ENCODE measurements at regions not wholly inside any gene's neighbourhood (a gene's known extent, or its start where the extent isn't known, plus 50 kb on each side); places are given as distances from the start of the nearest gene placed in this dataset.
"Not testable (repeated sequence)": the region's sequence is repeated elsewhere in the genome, so short reads cannot be mapped to it uniquely, and the experiment has no call there.

DNA sequence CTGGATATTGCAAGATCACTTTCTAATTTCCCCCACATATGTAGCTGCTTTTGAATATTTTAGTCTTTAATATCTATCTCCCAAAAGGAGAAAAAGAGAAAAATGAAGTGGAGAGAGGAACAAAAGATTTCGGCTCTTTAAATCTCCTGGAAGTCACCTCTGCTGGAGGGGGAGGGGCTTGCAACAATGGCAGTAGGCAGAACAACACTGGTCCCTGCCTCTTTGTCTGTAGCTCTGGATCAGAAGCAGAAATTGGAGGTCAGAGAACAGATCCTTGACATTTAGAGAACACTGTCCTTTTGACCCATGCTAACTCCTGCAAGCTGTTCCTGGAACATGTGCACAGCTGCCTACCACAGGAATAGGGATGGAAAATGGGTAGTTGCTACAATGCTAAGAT is 86.7 kb upstream of the GPR12 start:
- no peak overlapping the region for H3K4me3 ChIP-seq
- H3K27ac ChIP-seq = no peak overlapping the region
- H2AFZ ChIP-seq = no peak overlapping the region
- no peaks in the 10 kb centered on the region for H3K9me3 ChIP-seq (ENCODE audit: low read depth)
- no peak for DNase-seq (ENCODE audit: low spot score)
- 57% methylated on average over 1 of the region's 1 CpG for WGBS (ENCODE audit: low lambda C conversion rate, missing lambda C conversion rate)
- H3K79me2 ChIP-seq = no peaks in the 10 kb centered on the region
- no peaks in the 10 kb centered on the region for H3K9me2 ChIP-seq (replicated peaks; ENCODE audit: insufficient read depth)
- peaks cover 31% of the 10 kb centered on the region for H3K27me3 ChIP-seq
- no peaks in the 10 kb centered on the region for H3K36me3 ChIP-seq (replicated peaks; ENCODE audit: insufficient read depth, low read depth)
- no peak for TF ChIP-seq EZH2 (IDR thresholded peaks at IDR 0.05; ENCODE audit: borderline replicate concordance)
- TF ChIP-seq, protein P1, sequence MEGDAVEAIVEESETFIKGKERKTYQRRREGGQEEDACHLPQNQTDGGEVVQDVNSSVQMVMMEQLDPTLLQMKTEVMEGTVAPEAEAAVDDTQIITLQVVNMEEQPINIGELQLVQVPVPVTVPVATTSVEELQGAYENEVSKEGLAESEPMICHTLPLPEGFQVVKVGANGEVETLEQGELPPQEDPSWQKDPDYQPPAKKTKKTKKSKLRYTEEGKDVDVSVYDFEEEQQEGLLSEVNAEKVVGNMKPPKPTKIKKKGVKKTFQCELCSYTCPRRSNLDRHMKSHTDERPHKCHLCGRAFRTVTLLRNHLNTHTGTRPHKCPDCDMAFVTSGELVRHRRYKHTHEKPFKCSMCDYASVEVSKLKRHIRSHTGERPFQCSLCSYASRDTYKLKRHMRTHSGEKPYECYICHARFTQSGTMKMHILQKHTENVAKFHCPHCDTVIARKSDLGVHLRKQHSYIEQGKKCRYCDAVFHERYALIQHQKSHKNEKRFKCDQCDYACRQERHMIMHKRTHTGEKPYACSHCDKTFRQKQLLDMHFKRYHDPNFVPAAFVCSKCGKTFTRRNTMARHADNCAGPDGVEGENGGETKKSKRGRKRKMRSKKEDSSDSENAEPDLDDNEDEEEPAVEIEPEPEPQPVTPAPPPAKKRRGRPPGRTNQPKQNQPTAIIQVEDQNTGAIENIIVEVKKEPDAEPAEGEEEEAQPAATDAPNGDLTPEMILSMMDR (IDR thresholded peaks at IDR 0.05; ENCODE audit: poor library complexity) = no peak
- H3K4me2 ChIP-seq = no peak overlapping the region
- no peaks in the 10 kb centered on the region for H3K4me1 ChIP-seq (ENCODE audit: insufficient read depth)
- H4K20me1 ChIP-seq (ENCODE audit: insufficient read depth, poor library complexity, severe bottlenecking) = no peaks in the 10 kb centered on the region

GRCh38 chr13:26845063-26845462 is 84.5 kb upstream of the GPR12 start:
- 87% methylated on average over 7 of the region's 7 CpGs for WGBS (ENCODE audit: low lambda C conversion rate, missing lambda C conversion rate)
- not testable (repeated sequence) for H4K20me1 ChIP-seq (ENCODE audit: insufficient read depth, poor library complexity, severe bottlenecking); H2AFZ ChIP-seq; H3K4me1 ChIP-seq (ENCODE audit: insufficient read depth); H3K79me2 ChIP-seq; H3K27ac ChIP-seq; DNase-seq (ENCODE audit: low spot score); H3K36me3 ChIP-seq (replicated peaks; ENCODE audit: insufficient read depth, low read depth); H3K4me2 ChIP-seq; H3K9me3 ChIP-seq (ENCODE audit: low read depth); H3K9me2 ChIP-seq (replicated peaks; ENCODE audit: insufficient read depth); H3K4me3 ChIP-seq
- H3K27me3 ChIP-seq = peaks cover 47% of the 10 kb centered on the region

GRCh38 chr13:26839682-26840081 is 79.1 kb upstream of the GPR12 start:
- Histone ChIP-seq H3K27me3 (peaks cover 48% of the 10 kb centered on the region), H2AFZ (no peak overlapping the region), H3K4me2 (no peak overlapping the region), H4K20me1 (ENCODE audit: insufficient read depth, poor library complexity, severe bottlenecking) (no peaks in the 10 kb centered on the region), H3K79me2 (no peaks in the 10 kb centered on the region), H3K36me3 (replicated peaks; ENCODE audit: insufficient read depth, low read depth) (no peaks in the 10 kb centered on the region), H3K4me3 (no peak overlapping the region), H3K9me3 (ENCODE audit: low read depth) (no peaks in the 10 kb centered on the region), H3K27ac (no peak overlapping the region), H3K4me1 (ENCODE audit: insufficient read depth) (no peaks in the 10 kb centered on the region), H3K9me2 (replicated peaks; ENCODE audit: insufficient read depth) (no peaks in the 10 kb centered on the region)
- DNase-seq (ENCODE audit: low spot score) = no peak
- TF ChIP-seq EZH2 (IDR thresholded peaks at IDR 0.05; ENCODE audit: borderline replicate concordance) (no peak), EZH2phosphoT487 (IDR thresholded peaks at IDR 0.05; ENCODE audit: low read depth, severe bottlenecking, unreplicated experiment) (no peak)
- TF ChIP-seq, protein P1 (IDR thresholded peaks at IDR 0.05; ENCODE audit: poor library complexity) = no peak
- 78% methylated on average over 4 of the region's 4 CpGs for WGBS (ENCODE audit: low lambda C conversion rate, missing lambda C conversion rate)

DNA sequence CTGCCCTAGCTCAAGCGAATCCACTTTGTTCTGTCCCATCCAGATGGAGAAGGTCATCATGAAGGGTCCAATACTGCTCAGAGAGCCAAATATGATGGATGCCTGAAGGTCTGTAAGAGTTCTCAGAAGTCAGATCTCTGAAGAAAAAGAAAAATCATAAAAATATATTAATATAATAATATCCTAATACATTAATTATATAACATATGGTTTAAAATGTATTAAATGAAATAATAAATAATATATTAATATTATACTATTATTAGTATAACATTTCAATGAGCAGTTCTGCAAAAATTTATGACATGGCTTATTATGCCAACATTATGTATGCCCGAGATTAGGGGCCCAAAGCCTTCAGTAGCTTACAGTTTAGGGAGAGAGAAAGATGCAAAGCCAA is 78.2 kb upstream of the GPR12 start:
- WGBS (ENCODE audit: low lambda C conversion rate, missing lambda C conversion rate) = 83% methylated on average over 2 of the region's 2 CpGs
- no peaks in the 10 kb centered on the region for H3K79me2 ChIP-seq
- TF ChIP-seq EZH2phosphoT487 (IDR thresholded peaks at IDR 0.05; ENCODE audit: low read depth, severe bottlenecking, unreplicated experiment) (no peak), EZH2 (IDR thresholded peaks at IDR 0.05; ENCODE audit: borderline replicate concordance) (no peak)
- TF ChIP-seq, protein P1 (IDR thresholded peaks at IDR 0.05; ENCODE audit: poor library complexity) = no peak
- H4K20me1 ChIP-seq (ENCODE audit: insufficient read depth, poor library complexity, severe bottlenecking) = no peaks in the 10 kb centered on the region
- peaks cover 52% of the 10 kb centered on the region for H3K27me3 ChIP-seq
- no peak overlapping the region for H3K27ac ChIP-seq
- H3K36me3 ChIP-seq (replicated peaks; ENCODE audit: insufficient read depth, low read depth) = no peaks in the 10 kb centered on the region
- no peaks in the 10 kb centered on the region for H3K9me3 ChIP-seq (ENCODE audit: low read depth)
- H2AFZ ChIP-seq = no peak overlapping the region
- H3K4me3 ChIP-seq = no peak overlapping the region
- no peak for DNase-seq (ENCODE audit: low spot score)
- no peaks in the 10 kb centered on the region for H3K9me2 ChIP-seq (replicated peaks; ENCODE audit: insufficient read depth)
- no peaks in the 10 kb centered on the region for H3K4me1 ChIP-seq (ENCODE audit: insufficient read depth)
- H3K4me2 ChIP-seq = no peak overlapping the region
